GM03348 (cell line): ENCODE measurements at regions not wholly inside any gene's neighbourhood (a gene's known extent, or its start where the extent isn't known, plus 50 kb on each side); places are given as distances from the start of the nearest gene placed in this dataset.
"Not testable (repeated sequence)": the region's sequence is repeated elsewhere in the genome, so short reads cannot be mapped to it uniquely, and the experiment has no call there.

Source experiments
- DNase-seq: peaks from one replicate; pipeline ENCODE4 v3.0.0; 2012; ENCODE audit warnings: low spot score

GRCh38 chr5:32534041-32534440 is 51.3 kb upstream of the SUB1 start:
- no peak for DNase-seq

- DNase-seq = no peak
Observed at GRCh38 chr5:32531885-32532520, 53.4 kb upstream of the SUB1 start.

GRCh38 chr5:32527321-32527720 is 58.0 kb upstream of the SUB1 start:
- not testable (repeated sequence) for DNase-seq

- DNase-seq = no peak
Observed at GRCh38 chr5:32526810-32527209, 58.5 kb upstream of the SUB1 start.

GRCh38 chr5:32523625-32524024 is 61.7 kb upstream of the SUB1 start:
- DNase-seq = no peak

GRCh38 chr5:32522429-32523143 is 62.8 kb upstream of the SUB1 start:
- DNase-seq = peak; percentile 58

- no peak for DNase-seq
Observed at GRCh38 chr5:32521481-32521880, 63.9 kb upstream of the SUB1 start.

- DNase-seq = no peak
Observed at GRCh38 chr5:32520972-32521371, 64.4 kb upstream of the SUB1 start.

- DNase-seq = no peak
Observed at GRCh38 chr5:32520356-32520755, 65.0 kb upstream of the SUB1 start.

- DNase-seq = no peak
Observed at GRCh38 chr5:32519508-32519907, 65.8 kb upstream of the SUB1 start.

- no peak for DNase-seq
Observed at GRCh38 chr5:32514806-32515205, 70.3 kb upstream of the ZFR start.

GRCh38 chr5:32512926-32513325 is 68.4 kb upstream of the ZFR start:
- DNase-seq = no peak

GRCh38 chr5:32511776-32512374 is 67.3 kb upstream of the ZFR start:
- no peak for DNase-seq

- DNase-seq = no peak
Observed at GRCh38 chr5:32510860-32511259, 66.3 kb upstream of the ZFR start.

- no peak for DNase-seq
Observed at GRCh38 chr5:32508806-32509805, 64.6 kb upstream of the ZFR start.

- DNase-seq = peak; percentile 82
Observed at GRCh38 chr5:32507738-32508434, 63.3 kb upstream of the ZFR start.

GRCh38 chr5:32506799-32507198 is 62.3 kb upstream of the ZFR start:
- DNase-seq = peak; percentile 71

GRCh38 chr5:32506201-32506661 is 61.7 kb upstream of the ZFR start:
- DNase-seq = no peak

- peak; percentile 68 for DNase-seq
Observed at GRCh38 chr5:32505756-32506155, 61.2 kb upstream of the ZFR start.

- peak; percentile 89 for DNase-seq
Observed at GRCh38 chr5:32504989-32505596, 60.6 kb upstream of the ZFR start.
